NCI-H187 treated with DMSO at 0.1 percent for 48 hours (cell line): ENCODE measurements at regions not wholly inside any gene's neighbourhood (a gene's known extent, or its start where the extent isn't known, plus 50 kb on each side); places are given as distances from the start of the nearest gene placed in this dataset.

ENCODE experiments used
- DNase-seq: peaks from one replicate; lab custom pipeline; 2025; lab: John Stamatoyannopoulos, UW

DNA sequence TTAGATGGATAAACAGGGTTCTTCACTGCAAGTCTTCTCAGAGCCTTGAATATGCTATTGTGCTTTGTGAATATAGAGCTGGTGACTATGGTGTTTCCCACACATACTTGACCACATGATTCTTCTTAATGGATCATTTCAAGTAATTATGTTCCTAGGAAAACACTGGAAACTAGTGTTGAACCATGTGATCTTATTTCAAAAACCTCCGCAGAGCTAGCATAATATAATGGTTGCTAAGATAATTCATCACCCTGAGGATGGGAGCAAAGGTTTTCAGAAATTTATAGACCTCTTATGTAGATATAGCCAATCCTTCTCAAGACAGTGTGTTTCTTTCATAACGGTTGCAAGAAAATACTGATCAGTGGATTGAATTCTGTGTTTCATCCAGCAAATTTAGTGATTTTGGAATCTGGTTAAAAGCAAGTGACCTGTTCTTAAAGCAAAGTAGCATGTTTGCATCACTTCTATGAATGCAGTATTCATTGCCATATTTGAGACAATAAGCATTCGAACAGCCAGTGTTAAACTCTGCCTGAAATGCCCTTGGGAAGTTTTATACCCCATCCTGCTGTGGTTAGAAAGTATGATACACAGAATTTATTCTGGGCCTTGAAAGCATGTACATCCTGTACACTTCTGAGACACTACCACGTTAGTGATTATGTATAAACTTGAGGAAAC lies 341.0 kb upstream of the E2F7 start:
- DNase-seq = peak; percentile 73

DNA sequence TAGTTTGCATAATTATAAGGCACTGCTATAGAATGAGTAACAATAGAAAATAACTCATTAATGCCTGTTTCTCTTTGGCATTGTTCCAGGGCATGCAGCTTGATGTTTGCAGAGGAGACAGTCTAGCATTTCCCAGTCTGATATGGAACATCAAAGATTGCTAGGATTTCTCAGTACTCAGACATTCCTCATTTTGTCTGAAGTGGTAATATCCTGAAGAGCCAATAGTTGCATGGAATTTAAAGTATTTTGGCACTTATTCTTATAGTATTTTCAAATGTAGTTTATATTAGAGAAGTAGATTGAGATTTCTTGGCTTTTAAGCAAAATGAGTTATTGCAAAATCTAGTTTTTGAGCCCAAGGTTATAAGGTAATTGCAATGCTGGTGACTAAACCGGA lies 337.3 kb upstream of the E2F7 start:
- DNase-seq = no peak

DNA sequence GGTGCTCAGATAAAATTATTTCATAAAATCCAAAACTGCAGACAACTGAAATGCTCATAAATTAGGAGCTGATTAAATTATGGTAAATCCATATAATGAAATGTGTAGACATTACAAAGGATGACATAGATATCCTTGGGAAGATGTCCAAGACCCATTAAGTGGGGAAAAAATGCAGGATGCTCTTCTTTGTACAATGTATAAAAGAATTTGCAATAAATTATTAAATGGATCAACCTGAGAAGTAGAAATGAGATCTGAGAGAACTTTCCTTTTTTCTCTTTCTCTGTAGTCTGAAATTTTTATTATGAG lies 336.4 kb upstream of the E2F7 start:
- no peak for DNase-seq

DNA sequence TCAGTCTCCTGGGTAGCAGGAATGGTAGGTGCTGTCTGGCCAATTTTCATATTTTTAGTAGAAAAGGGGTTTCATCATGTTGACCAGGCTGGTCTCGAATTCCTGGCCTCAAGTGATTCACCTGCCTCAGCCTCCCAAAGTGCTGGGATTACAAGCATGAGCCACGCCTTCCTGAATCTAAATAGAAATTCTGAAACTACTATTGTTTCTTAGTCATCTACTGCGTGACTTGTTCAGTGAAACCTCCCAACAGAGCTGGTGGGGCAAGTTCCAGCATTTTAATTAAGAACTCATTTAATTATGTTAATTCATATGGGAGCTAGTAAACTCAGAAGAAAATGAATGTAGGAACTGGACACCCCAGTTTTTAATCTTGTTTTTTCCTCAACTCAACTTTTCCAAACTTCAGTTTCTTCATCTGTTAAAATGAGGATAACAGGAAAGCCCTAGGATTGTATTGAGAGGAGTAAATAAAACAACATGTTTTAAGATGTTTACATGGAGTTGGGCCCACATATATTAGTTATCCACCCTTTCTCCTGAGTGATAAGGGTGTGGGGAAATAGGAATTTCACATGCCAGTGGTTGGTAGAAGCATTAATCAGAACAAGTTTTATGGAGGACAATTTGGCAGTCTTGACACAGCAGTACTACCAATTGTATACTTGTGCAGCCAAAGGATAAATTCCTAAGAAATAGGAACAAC lies 335.8 kb upstream of the E2F7 start:
- no peak for DNase-seq

DNA sequence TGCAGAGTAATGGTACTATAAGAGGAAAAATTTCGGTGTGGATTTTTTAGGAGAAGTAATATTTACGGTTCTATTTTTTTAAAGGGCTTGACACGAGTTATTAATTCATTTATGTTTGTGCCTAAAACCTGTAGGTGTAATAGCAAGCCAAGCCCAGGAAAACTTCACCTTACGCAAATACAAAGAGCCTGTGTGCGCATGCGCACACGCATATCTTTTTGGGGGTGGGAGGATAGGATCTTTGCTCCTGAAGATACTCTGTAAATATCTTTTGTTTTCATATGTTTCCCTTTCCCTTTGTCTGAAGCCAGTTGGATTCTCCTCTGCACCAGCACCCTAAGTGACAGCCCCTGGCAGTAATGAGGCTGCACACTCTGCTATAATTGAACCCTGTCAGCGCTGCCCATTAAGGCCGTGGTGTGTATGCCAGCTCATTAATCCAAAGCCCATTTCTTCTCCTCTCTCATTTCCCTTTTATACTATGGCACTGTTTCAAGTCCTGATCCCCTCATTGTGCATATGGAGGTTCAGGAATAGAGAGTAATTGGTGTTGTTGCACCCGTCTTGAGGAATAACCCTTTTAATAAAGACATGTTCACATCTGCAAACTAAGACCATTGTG lies 327.2 kb upstream of the E2F7 start:
- DNase-seq = no peak

DNA sequence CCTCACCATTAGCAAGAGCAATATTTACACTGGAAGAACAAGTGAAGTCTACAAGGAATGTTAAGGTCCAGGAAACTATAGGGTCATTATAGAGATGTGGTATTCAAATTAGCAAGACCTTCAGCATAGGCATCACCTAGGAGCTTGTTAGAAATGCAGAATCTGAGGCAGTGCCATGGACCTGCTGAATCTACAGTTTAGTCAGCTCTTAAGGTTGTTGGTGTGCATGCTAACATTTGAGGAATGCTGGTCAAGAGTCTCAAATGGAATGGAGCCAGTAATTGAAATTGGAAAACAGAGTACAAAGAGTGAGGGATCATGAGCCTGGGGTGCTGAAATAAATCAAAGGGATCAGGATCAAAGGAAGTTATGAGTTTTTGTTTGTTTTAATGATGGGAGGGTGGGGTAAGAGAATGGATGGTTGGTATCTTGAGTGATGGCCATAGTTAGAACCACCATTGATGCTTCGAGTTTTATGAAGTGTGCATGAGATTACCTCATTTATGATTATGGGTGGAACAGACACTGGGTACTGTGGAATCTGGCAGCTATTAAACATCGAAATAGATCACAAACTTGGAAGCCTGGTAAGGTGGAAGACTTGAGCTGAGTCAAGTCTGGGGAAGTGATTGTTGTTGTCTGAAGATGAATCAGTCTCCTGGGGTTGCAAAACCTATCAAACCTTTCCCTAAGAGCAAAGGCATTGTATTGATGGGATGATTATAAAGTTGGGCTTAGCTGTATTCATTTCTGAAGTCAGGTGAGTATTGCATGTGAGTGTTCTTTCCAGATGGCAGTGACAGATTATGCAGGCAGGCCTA lies 323.3 kb upstream of the E2F7 start:
- DNase-seq = no peak

DNA sequence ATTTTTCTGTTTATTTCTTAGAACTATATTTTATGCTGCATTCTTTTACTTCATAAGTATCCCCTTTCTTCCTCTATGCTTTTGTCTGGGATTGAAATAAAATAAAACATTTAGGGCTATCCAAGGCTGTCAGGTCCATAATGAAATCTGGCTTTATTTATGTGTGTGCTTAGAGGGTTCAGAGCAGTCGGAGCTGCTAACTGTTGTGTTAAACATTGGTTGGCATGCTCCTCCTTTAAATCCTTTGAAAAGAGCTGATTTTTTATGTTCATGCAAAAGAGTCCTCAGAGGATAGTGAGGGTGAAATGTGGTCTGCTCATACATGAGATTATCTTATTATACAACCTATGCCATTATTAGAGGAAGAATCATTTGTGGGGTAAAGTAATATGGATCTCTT lies 322.3 kb upstream of the E2F7 start:
- DNase-seq = no peak

DNA sequence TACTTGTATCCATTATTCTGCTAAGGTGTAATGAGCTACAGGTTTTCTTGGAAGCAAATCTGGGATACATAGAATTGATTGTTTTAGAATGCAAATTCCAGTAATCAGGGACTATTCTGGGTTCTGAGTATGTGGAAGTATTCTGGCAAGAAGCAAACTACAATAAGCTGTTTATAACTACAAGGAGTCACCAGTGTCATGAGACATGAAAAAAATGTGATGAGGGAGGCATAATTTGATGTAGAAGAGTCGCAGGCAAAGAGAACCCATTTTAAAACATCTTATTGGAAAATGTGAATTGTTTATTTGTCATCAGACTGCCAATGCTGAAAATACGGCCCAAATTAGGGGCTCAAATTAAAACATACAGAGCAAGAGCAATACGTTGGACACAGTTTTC lies 321.8 kb upstream of the E2F7 start:
- DNase-seq = no peak

DNA sequence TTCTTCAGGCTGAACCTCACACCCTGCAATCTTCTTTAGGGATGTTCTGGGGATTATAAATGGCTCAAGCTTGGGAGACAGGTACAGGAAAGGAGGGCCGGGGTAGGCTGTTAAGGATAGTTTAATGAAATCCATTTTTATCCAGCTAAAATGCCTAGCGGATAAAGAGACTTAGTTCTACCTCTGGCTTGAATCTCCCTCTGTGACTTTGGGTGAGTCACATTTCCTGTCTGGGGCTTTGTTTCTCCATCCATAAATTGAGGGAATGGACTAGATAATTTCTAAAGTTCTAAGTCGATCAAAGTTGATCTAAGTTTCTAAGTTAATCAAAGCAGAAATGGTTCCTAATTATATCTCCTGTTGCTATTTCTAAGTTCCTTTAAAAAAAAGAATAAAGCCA lies 319.6 kb upstream of the E2F7 start:
- no peak for DNase-seq

DNA sequence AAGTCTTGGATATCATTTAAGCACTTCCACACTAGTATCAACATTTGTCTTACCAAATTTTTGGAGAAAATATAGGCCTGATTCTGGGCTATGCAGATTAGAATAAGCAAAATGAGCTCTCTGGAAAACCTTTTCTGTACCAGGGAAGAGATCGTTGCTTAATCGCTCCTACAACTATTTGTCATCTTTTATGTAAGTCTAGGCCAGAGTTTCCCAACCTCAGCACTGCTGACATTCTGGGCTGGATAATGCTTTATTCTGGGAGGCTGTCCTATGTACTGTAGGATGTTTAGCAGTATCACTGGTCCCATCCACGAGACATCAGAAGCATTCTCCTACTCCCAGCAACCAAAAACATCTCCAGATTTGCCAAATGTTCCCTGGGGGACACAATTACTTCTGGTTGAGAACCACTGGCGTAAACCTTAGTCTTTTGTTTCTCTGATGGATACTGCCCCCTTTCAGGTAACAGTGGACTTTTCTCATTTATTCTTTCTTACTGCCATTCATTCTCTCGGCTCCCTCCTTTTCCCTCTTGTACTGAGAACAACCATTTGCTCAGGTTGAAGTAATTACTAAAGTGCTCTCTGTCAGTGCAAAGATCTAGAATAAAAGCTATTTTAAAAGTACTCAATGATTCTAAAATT lies 316.9 kb upstream of the E2F7 start:
- no peak for DNase-seq

DNA sequence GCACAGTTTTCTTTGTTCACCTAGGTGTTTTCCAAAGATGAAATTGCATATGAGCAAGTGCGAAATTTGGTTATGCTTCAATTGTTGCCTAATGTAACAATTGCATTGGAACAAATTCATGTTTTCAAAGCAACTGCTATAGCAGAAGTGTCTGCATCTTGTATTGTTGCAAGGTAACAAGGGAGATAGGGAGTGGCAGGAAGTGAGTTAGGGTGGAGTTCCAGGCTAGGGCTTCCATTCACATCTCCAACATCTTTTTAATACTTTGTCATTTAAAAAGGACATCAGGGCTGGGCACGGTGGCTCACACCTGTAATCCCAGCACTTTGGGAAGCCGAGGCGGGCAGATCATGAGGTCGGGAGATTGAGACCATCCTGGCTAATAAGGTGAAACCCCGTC lies 312.3 kb upstream of the E2F7 start:
- DNase-seq = no peak

DNA sequence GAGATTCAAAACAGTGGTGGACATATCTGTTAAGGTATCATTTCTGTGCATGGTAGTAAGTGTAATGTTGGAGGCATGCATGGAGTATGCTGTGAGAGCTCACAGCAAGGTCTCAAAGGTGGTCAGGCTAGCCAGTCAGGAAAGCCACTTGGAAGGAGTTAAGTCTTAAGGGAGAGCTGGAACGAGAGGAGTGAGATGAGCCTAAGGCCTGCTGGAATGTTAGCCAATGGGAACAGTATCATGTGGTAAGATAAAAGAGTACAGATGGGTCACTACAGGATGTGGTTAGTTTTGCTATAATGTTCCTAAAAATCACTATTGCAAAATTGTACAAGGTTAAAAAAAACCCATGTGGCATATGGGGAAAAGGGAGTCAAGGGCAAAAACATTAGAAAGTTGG lies 311.7 kb upstream of the E2F7 start:
- no peak for DNase-seq

DNA sequence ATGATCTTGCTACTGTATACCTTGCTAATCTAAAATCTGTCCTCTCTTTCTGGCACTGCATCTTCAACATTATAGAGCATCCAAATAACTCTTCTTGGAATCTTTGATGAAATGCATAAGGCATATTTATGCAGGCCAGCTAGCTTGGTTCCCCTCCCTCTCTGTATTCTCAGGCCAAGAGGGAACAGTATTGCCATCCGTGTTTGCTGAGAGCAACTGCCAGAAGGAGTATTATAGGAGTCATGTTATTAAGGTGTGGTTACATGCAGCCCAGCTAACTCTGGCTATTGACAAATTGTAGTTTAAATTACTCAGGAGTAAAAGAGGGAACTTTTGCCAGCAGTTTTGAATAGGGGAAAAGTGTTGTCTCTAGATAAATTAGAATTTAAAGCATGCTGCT lies 309.3 kb upstream of the E2F7 start:
- no peak for DNase-seq

DNA sequence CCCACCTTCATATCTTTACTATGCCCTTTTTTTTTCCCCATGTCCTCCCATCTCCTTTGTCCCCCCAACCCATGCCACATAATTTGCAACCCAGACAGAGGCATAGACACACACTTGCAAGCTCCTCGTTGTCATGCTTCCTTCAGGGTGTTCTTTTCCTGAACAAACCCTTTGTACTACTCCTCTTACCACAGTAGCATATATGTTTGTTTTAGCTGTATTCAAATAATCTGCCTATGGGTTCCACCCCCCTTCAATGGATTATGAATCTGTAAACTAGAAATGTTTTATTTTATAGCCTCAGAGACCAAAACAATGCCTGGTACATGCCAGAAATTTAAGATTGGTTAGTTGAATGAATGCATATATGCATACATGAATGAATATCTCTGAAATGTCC lies 307.1 kb upstream of the E2F7 start:
- DNase-seq = no peak

DNA sequence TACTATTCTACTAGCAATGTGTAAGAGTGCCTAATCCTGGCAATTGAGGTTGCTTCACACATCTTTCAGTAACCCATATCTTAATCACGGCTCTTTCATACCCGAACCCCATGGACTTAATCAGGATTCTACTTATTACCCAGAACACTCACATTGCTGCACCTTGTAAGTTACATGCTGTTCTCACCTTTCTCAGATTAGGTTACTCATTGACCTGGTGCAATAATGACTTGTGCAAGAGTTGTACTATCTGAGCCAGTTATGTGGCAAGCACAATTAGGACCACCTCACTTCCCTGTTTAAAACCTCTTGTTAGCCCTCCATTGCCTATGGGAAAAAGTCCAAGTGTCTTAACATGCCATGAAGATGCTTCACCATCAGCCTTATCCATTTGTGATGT lies 306.7 kb upstream of the E2F7 start:
- DNase-seq = no peak

DNA sequence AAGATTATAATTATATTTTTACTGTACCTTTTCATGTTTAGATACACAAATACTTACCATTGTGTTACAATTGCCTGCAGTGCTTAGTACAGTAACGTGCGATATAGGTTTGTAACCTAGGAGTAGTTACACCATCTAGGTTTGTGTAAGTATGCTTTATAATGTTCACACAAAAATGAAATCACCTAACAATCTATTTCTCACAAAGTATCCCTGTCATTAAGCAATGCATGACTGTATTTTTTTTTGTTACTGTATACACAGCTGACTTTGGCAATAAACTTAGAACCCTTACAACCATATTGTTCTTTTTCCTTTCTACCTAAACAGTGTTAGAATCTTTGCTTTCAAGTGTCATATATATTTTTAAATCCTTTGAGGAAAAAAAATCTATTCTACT lies 303.0 kb upstream of the E2F7 start:
- no peak for DNase-seq

DNA sequence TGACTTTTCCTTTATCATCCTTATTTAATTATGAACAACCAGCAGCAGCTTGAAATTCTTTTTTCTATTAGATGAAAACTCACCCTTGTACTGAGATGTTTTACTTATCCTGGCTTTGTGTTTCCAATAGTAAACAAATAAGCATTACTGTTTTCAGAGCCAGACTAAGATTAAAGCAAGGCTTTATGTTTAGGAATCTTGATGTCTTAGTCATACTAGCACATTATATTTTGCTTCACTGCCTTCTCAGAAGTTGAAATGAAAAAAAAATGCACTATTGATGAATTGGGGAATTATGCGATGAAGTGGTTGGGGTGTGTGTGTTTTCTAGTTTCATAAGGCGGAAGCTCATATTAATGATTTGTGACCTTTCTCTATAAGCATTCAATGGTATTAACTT lies 301.2 kb upstream of the E2F7 start:
- no peak for DNase-seq

DNA sequence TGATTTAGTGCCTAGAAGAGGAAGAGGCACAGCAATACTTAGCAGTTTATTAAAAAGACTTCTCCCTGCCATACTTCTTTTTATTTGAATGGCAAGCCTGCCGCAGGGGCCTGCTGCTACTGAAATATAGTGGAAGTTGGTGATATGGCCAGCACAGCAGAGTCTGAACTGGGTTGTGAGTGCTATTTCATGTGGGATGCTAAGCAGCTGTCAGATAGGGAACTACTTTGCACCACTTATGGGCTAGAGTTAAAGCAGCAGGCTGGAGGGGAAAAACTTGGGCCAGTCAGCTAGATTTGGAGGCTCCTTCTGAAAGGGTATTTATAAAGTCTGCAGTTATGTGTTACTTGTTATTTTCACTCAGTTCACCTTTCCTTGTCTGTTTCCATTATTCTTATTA lies 299.0 kb upstream of the E2F7 start:
- no peak for DNase-seq

DNA sequence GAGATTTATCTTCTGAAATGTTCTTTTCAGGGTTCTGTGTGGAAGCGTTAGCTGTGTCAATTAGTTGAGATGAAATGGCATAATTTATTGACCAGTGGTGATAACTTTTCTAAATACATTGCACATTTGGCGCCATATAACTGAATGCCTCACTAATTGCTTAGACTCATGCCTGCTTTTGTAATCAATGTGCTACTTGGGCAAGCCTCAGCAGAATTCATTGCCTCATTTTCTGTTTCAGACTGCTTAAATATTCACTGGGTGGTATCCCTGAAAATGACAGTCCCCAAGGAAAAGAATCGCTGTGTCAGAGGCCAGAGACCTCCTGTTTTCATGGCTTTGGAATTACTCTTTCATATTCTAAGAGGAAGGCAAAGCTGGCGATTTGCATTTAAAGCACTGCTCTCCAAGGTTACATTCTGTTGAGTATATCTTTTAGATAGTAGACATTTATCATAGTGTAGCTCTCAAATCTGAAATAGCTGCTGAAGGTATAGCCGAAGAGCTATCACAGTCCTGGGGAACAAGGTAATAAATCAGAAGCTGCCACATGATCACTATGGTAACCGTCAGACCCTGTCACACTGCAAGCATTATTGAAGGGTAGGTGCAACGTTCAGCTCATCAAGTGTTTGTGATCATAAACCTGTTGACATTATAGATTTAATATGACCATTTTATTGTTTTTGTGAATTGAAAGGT lies 297.3 kb upstream of the E2F7 start:
- DNase-seq = no peak

DNA sequence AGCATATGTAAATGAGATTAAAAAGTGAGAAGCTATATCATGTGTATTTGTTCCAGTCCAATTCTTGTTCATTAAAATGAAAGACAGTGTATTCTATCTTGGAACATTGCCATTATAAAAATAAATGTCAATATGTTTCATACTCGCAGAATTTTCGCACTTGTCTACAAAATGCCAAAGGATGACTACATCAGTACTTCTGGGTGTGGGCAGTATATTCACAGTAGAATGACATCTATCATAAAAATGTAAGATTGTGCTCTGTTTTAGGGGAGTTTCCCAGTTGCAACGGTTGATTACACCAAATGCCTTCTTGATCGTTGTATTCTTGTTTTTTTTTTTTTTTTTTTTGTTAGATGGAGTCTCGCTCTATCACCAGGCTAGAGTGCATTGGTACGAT lies 292.3 kb upstream of the E2F7 start:
- no peak for DNase-seq

DNA sequence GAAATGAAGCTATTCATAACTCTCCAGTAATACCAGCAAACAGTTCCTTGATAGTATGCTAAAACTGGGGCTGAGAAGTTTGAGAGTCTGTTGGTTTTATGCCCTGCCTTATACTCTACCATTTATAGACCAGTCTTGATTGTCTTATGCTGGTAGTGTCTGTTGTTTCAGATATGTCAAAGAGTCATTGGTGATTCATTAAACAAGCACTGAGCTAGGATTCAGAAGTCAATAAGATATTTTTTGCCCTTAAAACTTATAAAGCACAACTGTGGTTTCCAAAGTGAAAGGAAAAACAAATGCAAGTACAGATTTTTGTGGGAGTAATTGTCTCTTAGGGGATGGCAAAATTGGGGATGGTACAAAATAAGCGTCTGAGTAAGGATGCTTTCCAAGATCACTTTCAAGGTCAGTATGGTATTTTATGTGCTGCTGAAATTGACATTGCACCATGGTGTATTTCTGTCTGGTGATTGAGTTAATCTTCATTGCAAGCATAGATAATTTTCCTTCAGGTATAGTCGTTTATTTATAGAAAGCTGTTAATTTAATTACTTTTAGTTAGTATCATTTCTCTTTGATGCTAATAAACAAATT lies 289.5 kb upstream of the E2F7 start:
- DNase-seq = no peak
